Endodermal cell (in vitro differentiated cells): ENCODE measurements at regions not wholly inside any gene's neighbourhood (a gene's known extent, or its start where the extent isn't known, plus 50 kb on each side); places are given as distances from the start of the nearest gene placed in this dataset.

ENCODE experiments used
- DNase-seq: peaks from one replicate; pipeline ENCODE4 v3.0.0-alpha.2; 2017
- H3K27ac ChIP-seq: 2 replicates; pipeline ENCODE4 v1.5.1; 2013; ENCODE audit warnings: mild to moderate bottlenecking, low read depth, low read length, moderate library complexity
- H3K27me3 ChIP-seq: 2 replicates; pipeline ENCODE4 v1.6.1; 2013; ENCODE audit warnings: mild to moderate bottlenecking, low read length, moderate library complexity; ENCODE audit not compliant: insufficient read depth, control insufficient read depth, poor library complexity, severe bottlenecking
- H3K36me3 ChIP-seq: 2 replicates; pipeline ENCODE4 v1.7.0; 2013; ENCODE audit warnings: mild to moderate bottlenecking, low read length, moderate library complexity; ENCODE audit not compliant: control insufficient read depth, insufficient read depth
- H3K4me1 ChIP-seq: one replicate; pipeline ENCODE4 v1.7.0; 2013; ENCODE audit warnings: low read length; ENCODE audit not compliant: control insufficient read depth, insufficient read depth
- H3K4me3 ChIP-seq: 2 replicates; pipeline ENCODE4 v1.5.1; 2013; ENCODE audit warnings: mild to moderate bottlenecking, low read length, moderate library complexity
- H3K9ac ChIP-seq: 2 replicates; pipeline ENCODE4 v1.6.1; 2013; ENCODE audit warnings: mild to moderate bottlenecking, low read length, moderate library complexity; ENCODE audit not compliant: poor library complexity, severe bottlenecking; ENCODE audit errors: extremely low read depth
- H3K9me3 ChIP-seq: 2 replicates; pipeline ENCODE4 v1.6.1; 2013; ENCODE audit warnings: mild to moderate bottlenecking, low read length, moderate library complexity; ENCODE audit not compliant: control insufficient read depth
- H3K27ac Mint-ChIP-seq: 2 replicates; pipeline ENCODE4 v1.8.0; 2020; ENCODE audit warnings: mixed read lengths
- H3K27me3 Mint-ChIP-seq: 2 replicates; pipeline ENCODE4 v1.8.0; 2021; ENCODE audit warnings: mild to moderate bottlenecking, mixed read lengths; ENCODE audit not compliant: insufficient read depth
- H3K36me3 Mint-ChIP-seq: 2 replicates; pipeline ENCODE4 v1.8.0; 2020; ENCODE audit warnings: low read depth, mixed read lengths
- H3K4me1 Mint-ChIP-seq: 2 replicates; pipeline ENCODE4 v1.8.0; 2020; ENCODE audit warnings: mixed read lengths
- H3K4me3 Mint-ChIP-seq: 2 replicates; pipeline ENCODE4 v1.8.0; 2020; ENCODE audit warnings: mild to moderate bottlenecking, moderate library complexity, mixed read lengths
- H3K9me3 Mint-ChIP-seq: 2 replicates; pipeline ENCODE4 v1.8.0; 2020; ENCODE audit warnings: mild to moderate bottlenecking, mixed read lengths
- CTCF ChIP-seq: fragments of 200-600 bp; sonication (generic); conservative IDR thresholded peaks from 2 replicates; pipeline ENCODE4 v1.5.0; 2021; ENCODE audit warnings: antibody characterized with exemption, mild to moderate bottlenecking
- WGBS, 2 experiments: methylation state at CpG; one replicate each; pipeline versions ENCODE4 v1.1.5 to v1.1.7; 2013; ENCODE audit warnings: missing lambda C conversion rate in 2 of 2, mixed read lengths in 1 of 2; ENCODE audit not compliant: insufficient coverage in 1 of 2, insufficient read length in 1 of 2; 5-methylcytosine and 5-hydroxymethylcytosine counted together

- peaks cover 6% of the 10 kb centered on the region for H3K27me3 Mint-ChIP-seq
- TF ChIP-seq CTCF: no peak
- Histone ChIP-seq H3K27me3 (peaks cover 13% of the 10 kb centered on the region), H3K9me3 (no peaks in the 10 kb centered on the region), H3K4me1 (no peaks in the 10 kb centered on the region), H3K4me3 (no peak overlapping the region), H3K9ac (no peak overlapping the region), H3K27ac (no peak overlapping the region), H3K36me3 (no peaks in the 10 kb centered on the region)
- no peak for DNase-seq
- H3K27ac Mint-ChIP-seq: no peak overlapping the region
- H3K4me3 Mint-ChIP-seq: no peak overlapping the region
- peaks cover 6% of the 10 kb centered on the region for H3K4me1 Mint-ChIP-seq
- no peaks in the 10 kb centered on the region for H3K36me3 Mint-ChIP-seq
- no peaks in the 10 kb centered on the region for H3K9me3 Mint-ChIP-seq
Observed at GRCh38 chr13:84234416-84234815, 352.1 kb upstream of the SLITRK1 start.

GRCh38 chr13:84230568-84230967, 348.3 kb upstream of the SLITRK1 start:
- no peaks in the 10 kb centered on the region for H3K27me3 Mint-ChIP-seq
- H3K9me3 Mint-ChIP-seq: no peaks in the 10 kb centered on the region
- H3K4me3 Mint-ChIP-seq: no peak overlapping the region

DNA sequence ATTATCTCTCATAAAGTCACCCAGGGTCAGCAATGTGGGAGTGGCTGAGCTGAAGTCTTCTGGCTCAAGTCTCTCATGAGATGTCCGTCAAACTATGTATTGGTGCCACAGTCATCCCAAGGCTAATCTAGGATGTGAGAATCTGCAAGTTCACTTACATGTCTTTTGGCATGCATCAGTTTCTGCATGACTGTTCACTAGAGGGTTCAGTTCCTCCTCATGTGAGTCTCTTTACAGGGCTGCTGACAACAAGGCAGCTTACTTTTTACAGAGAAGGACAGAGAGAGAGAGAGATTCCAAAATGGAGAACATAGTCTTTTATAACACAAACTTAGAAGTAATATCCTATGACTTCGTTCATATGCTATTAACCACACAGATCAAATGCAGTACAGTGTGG, 328.8 kb upstream of the SLITRK1 start:
- peaks cover 2% of the 10 kb centered on the region for H3K4me1 Mint-ChIP-seq
- H3K36me3 Mint-ChIP-seq: no peaks in the 10 kb centered on the region
- no peak for DNase-seq
- no peaks in the 10 kb centered on the region for H3K27me3 Mint-ChIP-seq
- WGBS, 2 experiments: 85 to 93% methylated on average over 2 of the region's 2 CpGs
- H3K4me3 ChIP-seq: no peak overlapping the region
- H3K27ac ChIP-seq: no peak overlapping the region
- no peak for TF ChIP-seq CTCF
- no peak overlapping the region for H3K4me3 Mint-ChIP-seq
- H3K9me3 Mint-ChIP-seq: no peaks in the 10 kb centered on the region
- H3K4me1 ChIP-seq: no peaks in the 10 kb centered on the region
- no peaks in the 10 kb centered on the region for H3K27me3 ChIP-seq
- H3K36me3 ChIP-seq: no peaks in the 10 kb centered on the region
- no peaks in the 10 kb centered on the region for H3K9me3 ChIP-seq
- H3K27ac Mint-ChIP-seq: no peak overlapping the region
- H3K9ac ChIP-seq: no peak overlapping the region

More at GRCh38 chr13:84230568-84230967, 348.3 kb upstream of the SLITRK1 start:
- Histone ChIP-seq H3K9me3 (no peaks in the 10 kb centered on the region), H3K27ac (no peak overlapping the region), H3K9ac (no peak overlapping the region), H3K4me3 (no peak overlapping the region), H3K4me1 (no peaks in the 10 kb centered on the region), H3K27me3 (no peaks in the 10 kb centered on the region), H3K36me3 (no peaks in the 10 kb centered on the region)
- no CpG with 5 or more reads among the region's 1 CpG for WGBS, 2 experiments
- peaks cover 11% of the 10 kb centered on the region for H3K4me1 Mint-ChIP-seq
- no peak for DNase-seq
- H3K27ac Mint-ChIP-seq: no peak overlapping the region
- no peaks in the 10 kb centered on the region for H3K36me3 Mint-ChIP-seq
- TF ChIP-seq CTCF: no peak
